GM10248 (cell line): ENCODE measurements at regions not wholly inside any gene's neighbourhood (a gene's known extent, or its start where the extent isn't known, plus 50 kb on each side); places are given as distances from the start of the nearest gene placed in this dataset.

Experiments used
- CTCF ChIA-PET: fragments of 300-600 bp; sonication (Branson Sonifier 250); formaldehyde crosslinking; extraction: SDS; loops from one replicate; lab custom pipeline; 2021; ENCODE audit warnings: antibody characterized with exemption; lab: Yijun Ruan, JAX
- POLR2A ChIA-PET: fragments of 350-650 bp; sonication (Branson Sonifier 250); formaldehyde crosslinking; extraction: SDS; loops from one replicate; lab custom pipeline; 2020; ENCODE audit warnings: antibody characterized with exemption; lab: Yijun Ruan, JAX
- DNase-seq: peaks from one replicate; pipeline ENCODE4 v3.0.0; 2012; ENCODE audit errors: extremely low spot score
- CTCF ChIP-seq: IDR thresholded peaks from 2 replicates; pipeline ENCODE4 v1.5.1; 2012; ENCODE audit warnings: mild to moderate bottlenecking, low read depth; ENCODE audit errors: extremely low read depth, missing control alignments, control extremely low read depth

DNA sequence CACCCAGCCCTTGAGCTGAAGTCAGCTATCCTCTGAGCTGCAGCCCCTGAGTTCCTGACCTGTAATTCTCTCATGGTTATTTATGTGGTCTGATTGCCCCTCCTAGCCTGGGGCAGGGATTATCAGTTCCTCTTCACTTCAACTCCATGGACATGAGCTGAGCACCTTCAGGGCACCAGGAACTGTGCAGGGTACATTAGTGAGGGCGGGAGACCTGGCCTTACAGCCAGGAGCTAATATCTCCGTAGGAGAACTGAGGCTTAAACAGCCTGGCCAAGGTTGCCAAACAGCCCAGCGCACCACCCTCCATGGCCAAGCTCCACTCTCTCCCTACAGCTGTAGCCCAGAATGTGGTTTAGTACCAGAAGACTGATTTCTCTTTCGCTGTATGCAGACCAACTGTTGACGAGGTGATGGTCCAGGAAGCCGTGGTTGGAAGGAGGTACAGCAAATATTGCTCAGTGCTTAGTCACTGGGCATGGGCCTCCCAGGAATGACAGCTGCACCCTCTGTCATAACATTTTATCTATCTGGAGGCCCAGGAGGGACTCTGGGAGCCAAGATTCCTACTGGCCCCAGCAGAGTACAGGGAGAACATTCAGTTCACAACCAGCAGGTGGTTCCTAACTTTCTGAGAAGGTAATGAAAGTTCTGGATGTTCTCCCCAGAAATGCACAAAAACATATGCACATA lies 228.7 kb upstream of the SIX2 start:
- ChIA-PET POLR2A (no interaction called here), CTCF (no interaction called here)
- no peak for TF ChIP-seq CTCF
- no peak for DNase-seq

DNA sequence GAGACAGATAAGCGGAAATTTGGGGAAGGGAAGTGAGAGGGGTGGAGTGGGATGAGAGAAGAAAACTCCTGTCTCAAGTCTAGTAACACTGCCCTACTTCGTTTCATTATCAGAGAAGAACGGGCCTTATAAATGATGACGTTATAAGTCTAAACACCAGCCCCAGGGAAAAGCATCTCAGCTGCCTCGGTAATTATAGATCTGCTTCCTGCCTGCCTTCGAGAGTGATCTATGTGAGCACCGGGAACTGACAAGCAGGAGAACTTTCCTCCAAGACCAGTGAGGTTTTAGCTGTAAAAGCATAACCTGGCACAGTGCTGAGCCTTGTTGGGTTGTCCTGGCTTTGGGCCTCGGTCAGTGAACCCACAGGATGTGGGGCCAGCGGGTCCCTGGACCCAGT lies 227.9 kb upstream of the SIX2 start:
- CTCF ChIA-PET = no interaction called here
- POLR2A ChIA-PET = no interaction called here
- no peak for TF ChIP-seq CTCF
- DNase-seq = no peak

DNA sequence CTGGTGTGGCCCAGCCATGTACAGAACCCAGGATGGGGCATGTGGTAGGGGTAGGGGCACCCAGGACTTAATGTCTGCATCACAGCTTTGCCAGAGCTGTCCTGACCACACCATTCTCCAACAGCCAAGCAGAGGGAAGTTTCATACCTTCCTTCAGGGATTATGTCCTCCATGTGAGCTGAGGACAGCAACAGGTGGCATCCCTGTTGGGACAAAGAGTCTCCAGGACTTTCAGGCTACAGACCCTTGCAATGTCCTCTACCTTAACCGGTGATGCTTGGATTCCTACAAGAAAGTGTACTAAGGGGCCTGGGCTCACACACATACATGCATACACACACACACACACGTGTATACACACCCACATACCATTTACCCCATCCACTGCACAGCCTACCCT lies 227.0 kb upstream of the SIX2 start:
- TF ChIP-seq CTCF = no peak
- POLR2A ChIA-PET = no interaction called here

DNA sequence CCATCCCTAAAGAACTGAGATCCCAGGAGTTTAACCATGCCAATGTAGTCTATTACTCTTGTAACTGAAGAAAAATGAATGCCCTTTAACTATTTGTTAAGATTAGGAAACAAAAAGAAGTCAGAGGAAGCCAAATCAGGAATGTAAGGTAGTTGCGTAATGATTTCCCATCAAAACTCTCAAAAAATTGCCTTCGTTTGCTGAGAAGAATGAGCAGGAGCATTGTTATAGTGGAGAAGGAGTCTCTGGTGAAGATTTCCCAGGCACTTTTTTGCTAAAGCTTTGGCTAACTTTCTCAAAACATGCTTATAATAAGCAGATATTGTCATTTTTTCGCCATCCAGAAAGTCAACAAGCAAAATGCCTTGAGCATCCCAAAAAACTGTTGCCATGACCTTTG lies 224.0 kb upstream of the SIX2 start:
- CTCF ChIA-PET = no interaction called here
- POLR2A ChIA-PET = no interaction called here
- no peak for TF ChIP-seq CTCF
- DNase-seq = no peak

More for the DNA sequence above, 227.0 kb upstream of the SIX2 start:
- CTCF ChIA-PET = interaction anchor here (1.2 kb wide), 1 partner anchor 10 kb away, joined by 3 read pairs; no protein-coding TSS in a partner anchor
- DNase-seq = no peak

DNA sequence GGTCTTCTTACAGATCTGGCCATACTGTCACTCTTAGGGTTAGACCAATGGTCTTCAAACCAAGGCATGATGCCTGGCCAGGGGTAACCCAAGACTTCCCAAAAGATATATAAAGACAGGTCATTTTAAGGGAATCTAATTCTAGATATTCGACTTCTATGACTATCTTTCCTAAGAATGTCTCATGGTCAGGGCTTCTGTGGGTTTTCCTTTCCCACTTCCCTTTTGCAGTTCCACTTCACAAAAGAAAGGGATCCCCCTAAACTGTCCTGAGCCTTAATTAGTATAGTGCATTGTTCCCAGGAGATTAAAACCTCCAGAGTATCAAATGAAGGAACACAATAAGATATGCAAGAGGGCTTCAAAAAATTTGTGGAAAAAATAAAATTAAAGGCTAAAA lies 223.6 kb upstream of the SIX2 start:
- no peak for DNase-seq
- ChIA-PET CTCF (no interaction called here), POLR2A (no interaction called here)
- no peak for TF ChIP-seq CTCF

DNA sequence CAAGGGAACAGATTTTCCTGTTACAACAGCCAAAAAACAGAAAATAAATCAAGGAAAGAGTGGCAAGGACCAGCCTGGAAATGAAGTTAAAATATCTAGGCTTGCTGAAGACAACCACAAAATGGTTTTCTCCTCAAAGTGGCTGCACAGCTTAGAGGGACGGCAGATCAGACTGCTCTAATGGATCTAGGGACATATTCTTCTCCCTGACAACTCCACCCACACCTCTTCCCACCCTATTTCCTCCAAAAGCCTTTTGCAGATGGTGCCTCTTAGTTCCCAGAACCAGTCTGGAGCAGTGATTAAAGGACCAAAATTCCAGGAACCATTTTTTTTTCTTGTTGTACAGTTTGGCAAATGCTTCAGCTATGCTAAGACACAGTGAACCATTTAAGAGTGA lies 220.2 kb upstream of the SIX2 start:
- ChIA-PET CTCF (interaction anchor here (1.2 kb wide), 1 partner anchor 25 kb away, joined by 4 read pairs; no protein-coding TSS in a partner anchor), POLR2A (no interaction called here)
- no peak for TF ChIP-seq CTCF
- DNase-seq = no peak
